Retinal pigment epithelial cell (primary cell): ENCODE measurements at regions not wholly inside any gene's neighbourhood (a gene's known extent, or its start where the extent isn't known, plus 50 kb on each side); places are given as distances from the start of the nearest gene placed in this dataset.

ENCODE experiments used
- DNase-seq: peaks from one replicate; pipeline ENCODE4 v3.0.0-alpha.2; 2010; ENCODE audit warnings: low read depth
- H3K4me3 ChIP-seq: 2 replicates; pipeline ENCODE4 v1.5.1; 2011; ENCODE audit warnings: mild to moderate bottlenecking, low read length, control low read depth, moderate library complexity
- TF ChIP-seq, protein P1 (sequence below): conservative IDR thresholded peaks from 2 replicates; pipeline ENCODE4 v1.5.1; 2011; ENCODE audit warnings: low read depth, low read length, control low read depth, inconsistent platforms

DNA sequence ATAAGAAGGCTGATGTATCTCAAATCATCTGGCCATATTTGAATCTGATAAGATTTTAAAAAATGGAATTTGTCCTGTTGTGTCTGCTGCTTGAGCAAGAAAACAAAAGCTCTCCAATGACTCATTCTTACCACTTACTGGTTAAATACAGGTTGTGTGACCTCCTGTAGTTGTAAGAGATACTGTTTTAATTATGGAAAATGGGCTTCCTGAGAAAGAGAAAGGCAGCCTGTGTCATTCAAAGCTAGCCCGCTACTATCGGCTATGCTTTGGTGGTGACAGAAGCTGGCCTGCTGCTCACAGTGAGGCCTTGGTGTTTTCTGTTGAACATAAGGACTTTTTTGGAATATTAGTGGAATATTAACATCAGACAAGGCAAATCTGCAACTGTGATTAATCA lies 1722.1 kb upstream of the PCDH10 start:
- H3K4me3 ChIP-seq, result no peak overlapping the region
- DNase-seq, result no peak
- TF ChIP-seq, protein P1, sequence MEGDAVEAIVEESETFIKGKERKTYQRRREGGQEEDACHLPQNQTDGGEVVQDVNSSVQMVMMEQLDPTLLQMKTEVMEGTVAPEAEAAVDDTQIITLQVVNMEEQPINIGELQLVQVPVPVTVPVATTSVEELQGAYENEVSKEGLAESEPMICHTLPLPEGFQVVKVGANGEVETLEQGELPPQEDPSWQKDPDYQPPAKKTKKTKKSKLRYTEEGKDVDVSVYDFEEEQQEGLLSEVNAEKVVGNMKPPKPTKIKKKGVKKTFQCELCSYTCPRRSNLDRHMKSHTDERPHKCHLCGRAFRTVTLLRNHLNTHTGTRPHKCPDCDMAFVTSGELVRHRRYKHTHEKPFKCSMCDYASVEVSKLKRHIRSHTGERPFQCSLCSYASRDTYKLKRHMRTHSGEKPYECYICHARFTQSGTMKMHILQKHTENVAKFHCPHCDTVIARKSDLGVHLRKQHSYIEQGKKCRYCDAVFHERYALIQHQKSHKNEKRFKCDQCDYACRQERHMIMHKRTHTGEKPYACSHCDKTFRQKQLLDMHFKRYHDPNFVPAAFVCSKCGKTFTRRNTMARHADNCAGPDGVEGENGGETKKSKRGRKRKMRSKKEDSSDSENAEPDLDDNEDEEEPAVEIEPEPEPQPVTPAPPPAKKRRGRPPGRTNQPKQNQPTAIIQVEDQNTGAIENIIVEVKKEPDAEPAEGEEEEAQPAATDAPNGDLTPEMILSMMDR, result no peak

DNA sequence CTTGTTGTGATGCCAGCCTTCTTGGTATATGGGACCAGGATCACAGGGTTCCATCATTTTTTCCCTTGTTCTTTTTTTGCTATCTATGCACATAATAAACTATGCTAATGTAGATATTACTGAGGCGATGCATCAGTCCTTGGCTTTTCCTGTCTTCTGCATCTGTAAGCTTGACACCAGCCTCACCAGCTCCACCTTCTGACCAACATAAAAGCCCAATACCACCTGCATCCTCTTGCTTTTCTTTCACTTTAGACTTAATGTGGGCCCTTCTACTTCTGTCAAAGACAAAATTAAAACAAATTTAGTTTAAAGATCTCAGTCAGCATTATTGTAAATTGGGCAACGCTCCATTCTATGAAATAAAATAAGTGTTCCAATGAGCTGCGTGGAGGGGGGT lies 1718.8 kb upstream of the PCDH10 start:
- no peak for DNase-seq
- TF ChIP-seq, protein P1, result no peak
- no peak overlapping the region for H3K4me3 ChIP-seq

DNA sequence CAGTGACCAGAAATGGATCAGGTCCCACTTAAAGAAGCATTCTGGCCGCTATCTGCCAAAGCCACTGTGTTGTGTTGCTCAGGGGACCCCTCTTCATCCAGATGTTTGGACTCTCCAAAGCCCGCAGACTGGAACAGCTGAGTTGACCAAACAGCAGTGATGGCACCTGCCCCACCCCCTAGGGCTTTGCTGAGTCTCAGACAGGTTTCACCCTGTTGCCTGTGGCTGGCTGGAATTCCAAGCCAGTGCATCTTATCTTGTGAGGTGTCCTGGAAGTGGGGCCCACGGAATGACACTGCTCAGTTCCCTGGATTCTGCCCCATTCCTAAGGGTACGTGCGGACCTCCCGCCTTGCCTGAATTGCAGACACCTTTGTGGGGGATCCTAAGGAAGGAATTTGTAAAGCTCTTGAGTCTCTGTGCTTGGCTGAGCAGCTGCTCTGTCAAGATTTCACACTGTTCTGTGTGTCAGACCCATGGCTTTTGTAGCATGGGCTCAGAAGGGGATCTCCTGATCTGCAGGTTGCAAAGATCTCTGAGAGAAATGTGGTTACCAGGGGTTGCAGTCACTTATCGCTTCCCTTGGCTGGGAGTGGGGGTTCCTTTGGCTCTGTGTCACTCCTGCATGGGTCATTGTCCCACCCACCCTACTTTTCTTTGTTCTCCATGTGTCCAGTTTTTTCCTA lies 1707.9 kb upstream of the PCDH10 start:
- TF ChIP-seq, protein P1, result no peak
- no peak for DNase-seq

DNA sequence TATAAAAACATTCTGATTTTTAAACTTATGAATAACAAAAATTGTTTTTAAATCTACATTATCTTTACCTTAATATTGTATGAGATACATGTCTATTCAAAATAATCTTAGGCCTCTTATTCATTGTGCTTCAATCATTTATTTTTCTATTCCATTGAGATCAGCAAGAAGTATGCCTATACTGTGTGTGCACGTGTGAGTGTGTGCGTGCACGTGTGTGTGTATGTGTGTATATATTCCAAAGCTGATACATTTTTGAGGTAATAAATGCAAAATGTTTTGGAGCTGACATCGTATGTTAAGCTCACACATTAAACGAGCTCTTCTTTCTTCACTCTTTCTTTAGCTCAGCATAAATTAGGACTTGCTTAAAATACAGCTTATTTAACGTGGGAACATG lies 1701.2 kb upstream of the PCDH10 start:
- no peak overlapping the region for H3K4me3 ChIP-seq
- no peak for DNase-seq
- TF ChIP-seq, protein P1, result no peak

More for the DNA sequence above, 1707.9 kb upstream of the PCDH10 start:
- no peak overlapping the region for H3K4me3 ChIP-seq

DNA sequence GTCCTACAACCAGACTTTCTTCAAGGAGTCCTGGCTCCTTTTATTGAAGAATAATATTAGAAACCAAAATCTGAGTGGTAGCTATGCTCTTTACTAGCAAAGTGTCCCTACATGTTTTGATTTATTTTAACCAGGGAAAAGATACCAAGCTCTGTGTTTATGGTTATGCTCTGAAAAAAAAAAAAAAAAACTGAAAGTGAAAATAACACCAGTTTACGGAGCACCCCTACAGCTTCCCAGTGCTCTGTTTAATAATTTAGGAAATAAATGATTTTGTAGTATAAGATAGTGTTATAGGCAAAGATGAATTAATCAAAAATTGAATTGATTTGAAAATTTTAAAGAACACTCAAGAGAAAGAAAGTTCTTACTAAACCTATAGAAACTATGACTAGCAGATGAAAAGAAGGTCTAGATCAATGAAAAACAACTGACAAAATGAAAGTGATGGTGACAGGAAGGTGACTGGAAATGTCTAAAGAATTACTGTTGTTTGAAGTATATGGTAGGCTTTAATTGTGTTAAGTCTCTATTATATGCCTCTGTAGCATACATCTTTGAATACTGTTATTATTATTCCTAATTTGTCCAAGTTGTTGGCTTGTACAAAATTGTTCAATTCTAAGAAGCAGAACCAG lies 1698.4 kb upstream of the PCDH10 start:
- TF ChIP-seq, protein P1, result no peak
- no peak overlapping the region for H3K4me3 ChIP-seq
- no peak for DNase-seq

DNA sequence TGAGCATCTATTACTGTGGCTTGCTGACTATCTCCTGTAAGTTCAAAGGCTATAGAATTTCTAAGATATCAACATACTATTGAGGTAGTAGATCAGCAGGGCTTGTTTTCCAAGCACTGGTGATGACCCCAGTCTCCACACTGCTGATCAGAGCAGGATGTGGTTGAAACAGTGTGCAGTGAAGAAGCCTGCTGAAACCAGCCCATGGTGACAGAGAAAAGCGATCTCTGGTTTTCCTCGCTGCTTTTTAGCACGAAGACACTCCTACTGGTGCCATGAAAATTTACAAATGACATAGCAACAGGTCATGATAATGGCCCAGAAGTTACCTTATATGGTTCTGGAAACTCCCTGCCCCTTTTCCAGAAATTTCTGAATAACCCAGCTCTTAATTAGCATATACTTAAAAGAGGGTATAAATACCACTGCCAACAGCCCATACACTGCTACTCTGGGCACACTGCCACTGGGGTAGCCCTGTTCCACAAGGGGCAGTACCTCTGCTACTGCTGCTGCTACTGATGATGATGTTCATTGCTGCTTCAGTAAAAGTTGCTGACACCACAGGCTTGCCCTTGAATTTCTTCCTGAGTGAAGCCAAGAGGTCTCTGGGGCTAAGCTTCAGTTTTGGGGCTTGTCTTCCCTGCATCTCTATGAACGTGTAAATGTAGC lies 1689.5 kb upstream of the PCDH10 start:
- H3K4me3 ChIP-seq, result no peak overlapping the region
- DNase-seq, result no peak
- TF ChIP-seq, protein P1, result no peak
